HUDEP-2 (cell line): ENCODE measurements at regions not wholly inside any gene's neighbourhood (a gene's known extent, or its start where the extent isn't known, plus 50 kb on each side); places are given as distances from the start of the nearest gene placed in this dataset.
"Not testable (repeated sequence)": the region's sequence is repeated elsewhere in the genome, so short reads cannot be mapped to it uniquely, and the experiment has no call there.

ENCODE experiments used
- DNase-seq, 76 experiments: peaks; one replicate each; lab custom pipeline; 2025; ENCODE audit not compliant: unreplicated experiment in 76 of 76; lab: John Stamatoyannopoulos, UW

DNA sequence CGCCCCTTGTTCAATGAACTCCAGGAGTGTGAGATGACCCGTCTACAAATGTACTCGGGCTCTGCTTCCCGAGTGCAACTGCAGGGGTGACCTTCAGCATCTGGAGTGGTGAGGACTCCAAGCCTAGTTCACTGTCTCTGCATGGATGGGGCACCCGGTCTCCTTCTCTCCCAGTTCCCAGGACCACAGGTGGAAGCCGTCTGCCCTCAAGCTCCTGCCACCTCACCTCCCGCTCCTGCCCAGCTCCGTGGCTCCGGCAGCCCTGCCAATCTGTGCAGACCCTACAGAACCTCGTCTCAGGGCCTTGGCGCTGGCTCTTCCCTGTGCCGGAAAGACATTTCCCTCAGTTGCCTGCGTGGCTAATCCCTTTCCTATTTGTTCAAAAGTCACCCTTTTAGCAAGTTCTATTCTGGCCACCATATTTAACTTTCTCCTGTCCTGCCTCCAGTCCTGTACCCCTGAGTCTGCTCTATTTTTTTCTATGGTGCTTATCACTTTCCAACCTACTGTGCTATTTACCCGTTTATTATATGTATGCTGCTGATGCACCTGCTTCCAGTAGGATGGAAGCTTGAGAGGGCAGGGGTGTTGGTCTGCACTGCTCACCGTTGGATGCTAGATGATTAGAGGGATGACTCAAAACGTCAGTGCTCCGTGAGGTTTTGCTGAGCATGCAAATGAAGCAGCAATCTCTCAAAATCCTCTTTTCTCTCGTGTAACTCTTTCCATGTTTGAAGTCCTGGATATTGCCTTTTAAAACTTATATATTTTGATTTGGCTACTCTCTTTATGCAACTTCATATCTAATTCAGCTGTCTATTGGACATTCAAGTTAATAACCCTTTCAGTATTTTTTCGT, 641.4 kb downstream of the ACTR3B start:
- no peak for DNase-seq

DNA sequence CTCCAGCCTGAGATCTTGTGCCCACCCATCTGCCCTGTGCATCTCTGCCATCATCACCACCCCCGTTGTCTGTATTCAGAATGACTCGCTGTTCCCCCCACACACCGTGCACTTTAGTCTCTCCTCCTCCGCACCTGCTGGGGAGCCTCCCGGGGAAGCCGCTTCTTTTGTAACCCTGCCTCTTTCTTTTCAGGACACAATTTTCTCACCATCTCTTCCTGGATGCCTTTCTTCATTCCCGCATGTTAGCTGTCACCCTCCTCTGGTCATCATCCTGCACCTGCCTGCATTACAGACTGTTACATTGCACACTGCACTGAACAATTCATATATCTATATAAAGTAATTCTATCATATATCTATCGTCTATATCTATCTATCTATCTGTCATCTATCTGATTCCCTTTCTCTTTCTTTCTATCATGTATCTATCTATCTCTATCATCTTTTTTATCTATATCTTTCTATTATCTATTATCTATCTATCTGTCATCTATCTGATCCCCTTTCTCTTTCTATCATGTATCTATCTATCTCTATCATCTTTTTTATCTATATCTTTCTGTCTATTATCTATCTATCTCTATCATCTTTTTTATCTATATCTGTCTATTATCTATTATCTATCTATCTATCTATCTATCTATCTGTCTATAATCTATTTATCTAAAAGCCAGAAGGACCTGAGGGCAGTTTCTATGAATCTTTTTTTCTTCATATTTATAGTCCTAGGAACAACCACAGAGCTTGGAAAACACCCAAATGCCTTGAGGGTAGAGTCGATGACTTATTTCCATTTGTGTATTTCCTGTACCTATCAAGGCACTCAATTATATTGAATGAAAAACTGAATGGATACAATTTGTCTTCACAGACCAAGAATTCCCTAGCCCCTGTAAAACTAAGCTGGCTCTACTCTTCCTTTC, 642.5 kb downstream of the ACTR3B start:
- DNase-seq, result no peak

DNA sequence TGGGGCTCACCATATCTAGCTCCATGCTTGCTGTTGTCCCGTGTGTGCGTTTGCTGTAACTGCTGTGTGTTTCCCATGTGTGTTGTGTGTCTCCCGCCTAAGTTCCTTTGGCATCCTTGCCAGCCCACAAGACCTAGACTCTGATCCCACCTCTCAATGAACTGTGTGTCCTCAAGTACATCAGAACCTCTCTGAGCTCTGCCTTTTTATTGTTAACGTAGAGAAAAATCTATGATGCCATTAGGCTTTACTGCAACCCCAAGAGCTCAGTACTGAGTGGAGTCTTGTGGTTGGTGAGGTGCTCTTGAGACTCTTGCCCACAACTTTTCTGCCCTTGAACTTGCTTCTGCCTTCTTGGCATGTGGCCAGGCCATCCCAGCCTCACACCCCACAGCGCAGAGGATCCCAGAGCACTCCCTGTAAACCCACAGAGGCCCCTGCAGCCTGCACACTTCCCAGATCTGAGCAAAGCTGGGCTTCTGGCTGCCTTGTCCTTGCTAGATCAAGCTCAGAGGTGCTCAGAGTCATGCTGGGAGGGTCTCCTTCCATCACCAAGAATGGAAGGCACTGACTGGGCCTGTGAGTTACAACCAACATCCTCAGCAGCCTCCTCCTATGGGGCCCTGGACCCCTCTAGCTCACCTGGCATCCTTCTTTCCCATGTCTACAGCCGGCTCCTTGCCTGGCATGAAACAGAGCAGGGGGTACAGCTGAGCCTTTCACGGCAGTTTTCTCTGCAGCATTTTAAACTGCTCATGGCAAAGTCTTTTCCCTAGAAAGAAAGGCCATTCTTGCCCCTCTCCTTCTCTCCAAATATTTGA, 643.4 kb downstream of the ACTR3B start:
- DNase-seq, result no peak

GRCh38 chr7:153404124-153404523, 644.6 kb downstream of the ACTR3B start:
- DNase-seq, result no peak

DNA sequence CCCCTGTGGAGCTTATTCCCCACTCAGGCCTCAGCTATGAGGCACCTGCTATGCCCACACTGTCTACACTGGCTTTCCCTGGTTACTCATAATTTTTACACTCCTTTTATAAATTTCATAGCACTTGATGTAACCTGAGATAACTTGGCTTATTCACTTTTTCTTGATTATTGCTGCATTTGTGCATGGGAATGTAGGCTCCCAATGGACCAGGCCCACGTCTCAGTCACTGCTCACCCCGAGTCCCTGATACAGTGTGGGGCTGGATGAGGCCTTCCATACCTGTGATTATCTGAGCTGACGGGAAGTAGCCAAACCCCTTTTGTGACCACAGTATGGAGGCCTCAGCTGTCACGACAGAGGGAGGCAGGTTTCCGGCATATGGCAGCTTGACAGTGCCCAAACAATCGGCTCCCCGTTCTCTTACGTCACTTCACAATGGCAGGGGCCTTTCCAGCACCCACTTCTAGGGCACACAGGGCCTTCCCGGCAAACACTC, 645.3 kb downstream of the ACTR3B start:
- DNase-seq, result no peak

- no peak for DNase-seq
Measured at GRCh38 chr7:153405704-153406485, 646.3 kb upstream of the DPP6 start.

- DNase-seq, result no peak
Measured at GRCh38 chr7:153406486-153406872, 645.7 kb upstream of the DPP6 start.

DNA sequence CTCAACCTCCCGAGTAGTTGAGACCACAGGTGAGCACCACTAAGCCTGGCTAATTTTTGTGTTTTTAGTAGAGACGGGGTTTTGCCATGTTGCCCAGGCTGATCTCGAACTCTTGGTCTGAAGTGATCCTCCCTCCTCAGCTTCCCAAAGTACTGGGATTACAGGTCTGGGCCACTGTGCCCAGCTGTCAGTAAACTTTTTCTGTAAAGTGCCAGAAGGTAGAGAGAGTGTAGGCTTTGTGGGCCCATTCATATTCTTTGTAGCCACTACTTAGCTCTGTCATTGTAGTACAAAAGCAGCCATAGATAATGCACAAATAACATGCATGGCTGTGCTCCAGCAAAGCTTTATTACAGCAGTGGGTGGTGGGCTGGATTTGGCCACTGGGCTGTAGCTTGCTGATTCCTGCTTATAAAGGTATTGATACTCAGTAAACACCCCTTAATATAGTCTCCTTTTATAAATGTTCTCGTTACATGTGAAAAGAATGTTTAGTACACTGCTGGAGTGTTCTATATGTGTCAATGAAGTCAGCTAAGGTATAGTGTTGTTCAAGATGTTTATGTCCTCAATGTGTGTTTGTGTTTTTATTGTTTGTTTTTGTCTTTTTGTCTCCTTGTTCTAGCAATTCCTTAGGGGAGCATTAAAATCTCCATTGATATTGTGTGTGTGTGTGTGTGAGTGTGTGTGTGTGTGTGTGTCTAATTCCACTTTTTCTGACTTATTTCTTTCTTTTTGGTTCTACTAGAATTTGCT, 644.7 kb upstream of the DPP6 start:
- DNase-seq, result no peak

- no peak for DNase-seq
Measured at GRCh38 chr7:153408360-153409335, 643.5 kb upstream of the DPP6 start.

- not testable (repeated sequence) for DNase-seq
Measured at GRCh38 chr7:153409567-153410342, 642.4 kb upstream of the DPP6 start.

DNA sequence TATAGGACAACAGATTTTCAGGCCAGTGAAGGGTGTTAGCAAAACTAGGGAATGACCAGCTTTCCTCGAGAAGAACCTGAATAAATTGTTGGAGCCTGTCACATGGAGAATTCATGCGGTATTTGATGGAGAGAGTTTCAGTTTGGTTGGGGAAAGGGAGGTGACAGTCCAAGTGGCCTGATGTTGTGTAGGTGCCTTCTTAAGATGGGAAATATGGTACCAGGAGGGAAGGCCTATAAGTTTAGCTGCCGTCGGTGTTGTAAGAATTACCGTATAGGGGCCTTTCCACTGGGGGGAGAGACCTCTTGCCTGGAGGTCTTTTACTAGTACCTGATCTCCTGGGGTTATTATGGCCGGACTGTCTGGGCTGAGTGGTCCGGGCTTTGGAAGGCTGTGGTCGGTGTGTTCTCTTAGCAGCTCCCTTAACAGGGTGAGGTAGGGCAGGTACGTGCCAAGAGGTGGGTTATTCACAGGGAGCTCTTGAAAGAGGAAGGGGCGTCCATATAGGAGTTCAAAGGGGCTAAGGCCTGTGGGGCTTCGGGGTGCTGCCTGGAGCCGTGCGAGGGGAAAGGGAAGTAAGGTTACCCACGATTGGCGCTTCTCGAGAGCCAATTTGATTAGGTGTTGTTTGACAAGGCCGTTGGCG, 641.1 kb upstream of the DPP6 start:
- not testable (repeated sequence) for DNase-seq

- not testable (repeated sequence) for DNase-seq
Measured at GRCh38 chr7:153412114-153412823, 639.9 kb upstream of the DPP6 start.

- DNase-seq, result not testable (repeated sequence)
Measured at GRCh38 chr7:153412824-153413198, 639.4 kb upstream of the DPP6 start.

- no peak for DNase-seq
Measured at GRCh38 chr7:153413199-153413539, 639.0 kb upstream of the DPP6 start.

- DNase-seq, result no peak
Measured at GRCh38 chr7:153413540-153414287, 638.5 kb upstream of the DPP6 start.

DNA sequence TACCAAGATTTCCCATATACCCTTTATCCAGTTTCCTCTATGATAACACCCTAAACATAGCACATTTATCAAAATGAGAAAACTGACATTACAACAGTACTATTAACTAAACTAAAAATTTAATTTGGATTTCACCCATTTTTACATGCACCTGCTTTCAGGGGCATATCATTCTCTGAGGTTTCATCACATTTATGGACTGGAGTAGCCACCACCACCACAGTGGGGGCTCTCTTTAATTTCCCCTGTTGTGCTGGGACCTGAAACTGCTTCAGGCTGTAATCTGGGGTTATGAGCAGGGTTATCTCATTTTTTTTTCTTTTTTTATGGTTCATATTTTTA, 637.9 kb upstream of the DPP6 start:
- no peak for DNase-seq
